ENCODE measurements at regions not wholly inside any gene's neighbourhood (a gene's known extent, or its start where the extent isn't known, plus 50 kb on each side); places are given as distances from the start of the nearest gene placed in this dataset.

- peaks cover 10% of the 10 kb centered on the region for H3K4me1 ChIP-seq (ENCODE audit: insufficient read depth)
- H3K27ac ChIP-seq, result peak overlapping the region; percentile 6
- H3K36me3 ChIP-seq (replicated peaks; ENCODE audit: insufficient read depth, low read depth), result no peaks in the 10 kb centered on the region
- H3K79me2 ChIP-seq, result no peaks in the 10 kb centered on the region
- no peaks in the 10 kb centered on the region for H3K9me2 ChIP-seq (replicated peaks; ENCODE audit: insufficient read depth)
- no peak overlapping the region for H3K4me2 ChIP-seq
- H3K27me3 ChIP-seq, result no peaks in the 10 kb centered on the region
- 74% methylated on average over 1 of the region's 1 CpG for WGBS (ENCODE audit: low lambda C conversion rate, missing lambda C conversion rate)
- TF ChIP-seq CTCF (IDR thresholded peaks at IDR 0.05; ENCODE audit: poor library complexity), result no peak
- no peak for TF ChIP-seq EZH2 (IDR thresholded peaks at IDR 0.05; ENCODE audit: borderline replicate concordance)
- TF ChIP-seq EZH2phosphoT487 (IDR thresholded peaks at IDR 0.05; ENCODE audit: low read depth, severe bottlenecking, unreplicated experiment), result no peak
- no peak overlapping the region for H2AFZ ChIP-seq
- H3K4me3 ChIP-seq, result no peak overlapping the region
- no peaks in the 10 kb centered on the region for H3K9me3 ChIP-seq (ENCODE audit: low read depth)
- no peak for DNase-seq (ENCODE audit: low spot score)
- H4K20me1 ChIP-seq (ENCODE audit: insufficient read depth, poor library complexity, severe bottlenecking), result no peaks in the 10 kb centered on the region
These were observed 459.3 kb upstream of the ADAMTS5 start for GRCh38 chr21:27426196-27426595.

- WGBS (ENCODE audit: low lambda C conversion rate, missing lambda C conversion rate), result 60% methylated on average over 3 of the region's 3 CpGs
- H3K27ac ChIP-seq, result peak overlapping the region; percentile 6
These were observed 458.7 kb upstream of the ADAMTS5 start for GRCh38 chr21:27425574-27425973.

GRCh38 chr21:27425172-27425571, 458.3 kb upstream of the ADAMTS5 start:
- Histone ChIP-seq H3K36me3 (replicated peaks; ENCODE audit: insufficient read depth, low read depth) (no peaks in the 10 kb centered on the region), H3K9me3 (ENCODE audit: low read depth) (no peaks in the 10 kb centered on the region), H3K79me2 (no peaks in the 10 kb centered on the region), H3K4me2 (no peak overlapping the region), H3K27ac (no peak overlapping the region), H3K4me3 (no peak overlapping the region), H3K27me3 (no peaks in the 10 kb centered on the region), H2AFZ (no peak overlapping the region), H3K9me2 (replicated peaks; ENCODE audit: insufficient read depth) (no peaks in the 10 kb centered on the region), H3K4me1 (ENCODE audit: insufficient read depth) (peaks cover 10% of the 10 kb centered on the region), H4K20me1 (ENCODE audit: insufficient read depth, poor library complexity, severe bottlenecking) (no peaks in the 10 kb centered on the region)
- no peak for DNase-seq (ENCODE audit: low spot score)
- no peak for TF ChIP-seq EZH2phosphoT487 (IDR thresholded peaks at IDR 0.05; ENCODE audit: low read depth, severe bottlenecking, unreplicated experiment)
- TF ChIP-seq EZH2 (IDR thresholded peaks at IDR 0.05; ENCODE audit: borderline replicate concordance), result no peak
- no peak for TF ChIP-seq CTCF (IDR thresholded peaks at IDR 0.05; ENCODE audit: poor library complexity)
- WGBS (ENCODE audit: low lambda C conversion rate, missing lambda C conversion rate), result 55% methylated on average over 2 of the region's 2 CpGs

More at GRCh38 chr21:27425574-27425973, 458.7 kb upstream of the ADAMTS5 start:
- no peak for TF ChIP-seq CTCF (IDR thresholded peaks at IDR 0.05; ENCODE audit: poor library complexity)
- H3K79me2 ChIP-seq, result no peaks in the 10 kb centered on the region
- no peak overlapping the region for H2AFZ ChIP-seq
- peaks cover 10% of the 10 kb centered on the region for H3K4me1 ChIP-seq (ENCODE audit: insufficient read depth)
- no peak for DNase-seq (ENCODE audit: low spot score)
- no peaks in the 10 kb centered on the region for H3K9me2 ChIP-seq (replicated peaks; ENCODE audit: insufficient read depth)
- no peaks in the 10 kb centered on the region for H3K9me3 ChIP-seq (ENCODE audit: low read depth)
- no peaks in the 10 kb centered on the region for H3K27me3 ChIP-seq
- no peak overlapping the region for H3K4me2 ChIP-seq
- H4K20me1 ChIP-seq (ENCODE audit: insufficient read depth, poor library complexity, severe bottlenecking), result no peaks in the 10 kb centered on the region
- no peak overlapping the region for H3K4me3 ChIP-seq
- H3K36me3 ChIP-seq (replicated peaks; ENCODE audit: insufficient read depth, low read depth), result no peaks in the 10 kb centered on the region

GRCh38 chr21:27424601-27425000, 457.7 kb upstream of the ADAMTS5 start:
- Histone ChIP-seq H2AFZ (no peak overlapping the region), H3K4me3 (no peak overlapping the region), H3K4me1 (ENCODE audit: insufficient read depth) (peaks cover 10% of the 10 kb centered on the region), H4K20me1 (ENCODE audit: insufficient read depth, poor library complexity, severe bottlenecking) (no peaks in the 10 kb centered on the region), H3K9me2 (replicated peaks; ENCODE audit: insufficient read depth) (no peaks in the 10 kb centered on the region), H3K27me3 (no peaks in the 10 kb centered on the region), H3K27ac (peak overlapping the region; percentile 71), H3K36me3 (replicated peaks; ENCODE audit: insufficient read depth, low read depth) (no peaks in the 10 kb centered on the region), H3K79me2 (no peaks in the 10 kb centered on the region), H3K9me3 (ENCODE audit: low read depth) (no peaks in the 10 kb centered on the region), H3K4me2 (peak overlapping the region; percentile 46)
- 82% methylated on average over 1 of the region's 1 CpG for WGBS (ENCODE audit: low lambda C conversion rate, missing lambda C conversion rate)
- TF ChIP-seq EZH2phosphoT487 (IDR thresholded peaks at IDR 0.05; ENCODE audit: low read depth, severe bottlenecking, unreplicated experiment) (no peak), EZH2 (IDR thresholded peaks at IDR 0.05; ENCODE audit: borderline replicate concordance) (no peak), CTCF (IDR thresholded peaks at IDR 0.05; ENCODE audit: poor library complexity) (no peak)
- DNase-seq (ENCODE audit: low spot score), result no peak
